ENCODE measurements at regions not wholly inside any gene's neighbourhood (a gene's known extent, or its start where the extent isn't known, plus 50 kb on each side); places are given as distances from the start of the nearest gene placed in this dataset.

DNA sequence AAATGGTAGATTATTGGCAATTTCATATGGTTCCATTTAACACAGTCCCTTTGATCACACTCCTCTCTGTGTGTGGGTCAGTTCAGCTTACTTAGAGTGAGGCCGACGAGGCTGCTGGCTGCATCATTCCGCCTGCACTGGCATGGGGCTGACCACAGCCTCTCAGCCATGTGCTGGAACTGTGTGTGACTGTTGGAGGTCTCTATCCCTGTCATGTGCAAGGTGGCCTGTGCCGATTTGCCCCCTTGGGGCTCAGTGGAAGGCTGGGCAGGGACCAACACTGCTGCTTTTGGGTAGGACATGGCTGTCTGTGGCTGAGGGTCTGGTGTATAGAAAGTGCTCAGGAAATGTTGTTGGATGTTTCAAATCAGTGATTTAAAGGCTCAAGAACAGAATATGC is 454.0 kb upstream of the HS6ST1 start:
- H3K4me1 ChIP-seq, result peaks cover 10% of the 10 kb centered on the region
- H3K4me3 ChIP-seq, result no peak overlapping the region
- H3K27me3 ChIP-seq, result no peaks in the 10 kb centered on the region
- intact Hi-C loops (cut with DNase I), result no loop called here
- H3K27ac ChIP-seq, result no peak overlapping the region
- no peak for ATAC-seq
- TF ChIP-seq POLR2A (IDR thresholded peaks at IDR 0.05), result no peak
- no peak for TF ChIP-seq CTCF (IDR thresholded peaks at IDR 0.05)
- 79 to 85% methylated on average over 3 to 4 of the region's 4 CpGs for WGBS, 2 donors
- DNase-seq, result peak in 1 of 4 donors; percentile 2
- no peaks in the 10 kb centered on the region for H3K36me3 ChIP-seq (replicated peaks in 1 of 2; ENCODE audit: insufficient read depth in 1 of 2, low read depth in 2 of 2)
- H3K9me3 ChIP-seq, result no peaks in the 10 kb centered on the region

- DNase-seq, result peak in 1 of 4 donors; percentile 5
- no peak for ATAC-seq
- Histone ChIP-seq H3K27me3 (no peaks in the 10 kb centered on the region), H3K4me1 (peaks cover 10% of the 10 kb centered on the region), H3K36me3 (replicated peaks in 1 of 2; ENCODE audit: insufficient read depth in 1 of 2, low read depth in 2 of 2) (no peaks in the 10 kb centered on the region), H3K27ac (no peak overlapping the region), H3K9me3 (no peaks in the 10 kb centered on the region), H3K4me3 (no peak overlapping the region)
- intact Hi-C loops (cut with DNase I), result no loop called here
- TF ChIP-seq CTCF (IDR thresholded peaks at IDR 0.05) (no peak), POLR2A (IDR thresholded peaks at IDR 0.05) (no peak)
- WGBS, 2 donors, result 88 to 92% methylated on average over 16 of the region's 16 CpGs
Measured at GRCh38 chr2:128773641-128774319, 455.1 kb upstream of the HS6ST1 start.

DNA sequence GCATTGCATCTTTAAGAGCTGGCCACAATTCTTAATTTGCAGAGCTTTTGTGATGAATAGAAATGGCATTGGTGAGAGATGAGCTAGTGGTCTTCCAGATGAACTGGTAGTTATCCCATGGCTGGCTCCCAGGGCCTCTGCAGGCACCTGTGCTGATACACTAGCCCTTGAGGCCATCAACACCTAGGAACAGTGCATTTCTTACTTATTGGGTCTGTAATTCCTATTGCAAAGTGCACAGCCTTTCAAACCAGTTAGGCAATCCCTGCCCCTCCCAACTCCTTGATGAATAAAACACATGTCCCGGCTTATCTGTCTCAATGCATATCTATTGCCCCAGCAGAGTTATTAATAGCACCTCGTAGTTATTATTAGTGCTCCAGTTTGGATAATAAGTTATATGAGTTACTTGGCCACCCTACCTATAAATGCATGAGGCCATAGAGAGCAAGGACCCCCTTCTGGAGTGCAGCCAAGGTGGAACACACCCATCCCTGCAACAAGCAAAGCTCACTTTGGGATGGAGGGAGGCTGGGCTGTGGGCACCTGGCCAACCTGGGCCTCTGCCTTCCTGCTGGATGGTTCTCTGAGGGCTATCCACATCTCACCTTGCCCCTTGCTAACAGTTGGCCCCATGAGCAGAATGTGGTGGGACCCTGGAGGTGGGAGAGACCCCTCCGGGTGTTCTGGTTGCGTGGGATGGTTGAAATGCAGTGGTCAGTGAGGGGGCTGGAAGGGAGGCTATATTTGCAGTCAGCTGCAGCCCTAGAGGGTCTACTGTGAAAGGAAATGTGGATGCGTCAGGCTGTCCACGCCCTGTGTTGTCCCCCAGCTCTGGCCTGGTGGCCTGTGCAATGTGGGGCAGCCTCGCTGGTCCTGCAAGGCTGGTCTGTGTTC is 455.9 kb upstream of the HS6ST1 start:
- no peak overlapping the region for H3K4me3 ChIP-seq
- DNase-seq, result peak in 2 of 4 donors; percentile 12 to 30
- TF ChIP-seq POLR2A (IDR thresholded peaks at IDR 0.05), result no peak
- TF ChIP-seq CTCF (IDR thresholded peaks at IDR 0.05), result no peak
- H3K9me3 ChIP-seq, result no peaks in the 10 kb centered on the region
- intact Hi-C loops (cut with DNase I), result no loop called here
- H3K27me3 ChIP-seq, result no peaks in the 10 kb centered on the region
- 74 to 75% methylated on average over 7 of the region's 7 CpGs for WGBS, 2 donors
- H3K27ac ChIP-seq, result no peak overlapping the region
- peaks cover 10% of the 10 kb centered on the region for H3K4me1 ChIP-seq
- H3K36me3 ChIP-seq (replicated peaks in 1 of 2; ENCODE audit: insufficient read depth in 1 of 2, low read depth in 2 of 2), result no peaks in the 10 kb centered on the region
- no peak for ATAC-seq

DNA sequence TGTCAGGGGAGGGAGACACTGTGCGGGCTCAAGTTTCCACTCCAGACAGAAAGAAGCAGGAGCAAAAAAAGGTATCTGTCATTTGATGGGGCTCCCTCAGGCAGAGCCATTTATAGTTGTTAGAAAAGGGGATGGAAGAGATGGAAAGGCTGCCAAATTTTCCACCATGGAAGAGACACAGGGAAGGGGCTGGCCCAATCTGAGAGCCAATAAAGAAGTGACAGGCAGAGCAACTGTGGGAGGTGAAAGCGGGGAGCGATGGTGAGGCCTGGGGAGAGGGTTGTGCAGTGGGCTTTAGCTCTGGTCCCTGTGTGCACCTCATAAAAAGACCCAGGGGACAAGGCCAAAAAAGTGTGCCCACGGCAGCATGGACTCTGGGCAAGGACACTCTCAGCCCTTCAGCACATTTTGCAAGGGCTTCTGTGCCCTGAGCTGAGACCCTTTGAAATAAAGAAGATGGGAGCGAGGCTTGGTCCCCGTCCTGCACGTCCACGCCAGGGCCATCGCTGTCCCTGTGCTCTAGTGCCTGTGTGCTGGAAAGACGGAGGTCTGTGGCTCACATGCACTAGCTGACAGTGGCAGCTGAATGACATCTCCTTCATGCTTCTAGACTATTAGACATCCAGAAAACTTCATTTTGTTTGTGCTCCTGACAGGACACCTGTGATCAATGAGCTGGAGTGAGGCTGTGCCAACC is 456.7 kb upstream of the HS6ST1 start:
- intact Hi-C loops (cut with DNase I), result no loop called here
- H3K36me3 ChIP-seq (replicated peaks in 1 of 2; ENCODE audit: insufficient read depth in 1 of 2, low read depth in 2 of 2), result no peaks in the 10 kb centered on the region
- peaks cover 10% of the 10 kb centered on the region for H3K4me1 ChIP-seq
- WGBS, 2 donors, result 92 to 94% methylated on average over 10 of the region's 10 CpGs
- no peak for ATAC-seq
- H3K27me3 ChIP-seq, result no peaks in the 10 kb centered on the region
- no peak overlapping the region for H3K27ac ChIP-seq
- H3K9me3 ChIP-seq, result no peaks in the 10 kb centered on the region
- DNase-seq, result peak in 1 of 4 donors; percentile 3
- no peak overlapping the region for H3K4me3 ChIP-seq
- TF ChIP-seq CTCF (IDR thresholded peaks at IDR 0.05), result no peak
- TF ChIP-seq POLR2A (IDR thresholded peaks at IDR 0.05), result no peak
